IPS-20b (cell line): ENCODE measurements at regions not wholly inside any gene's neighbourhood (a gene's known extent, or its start where the extent isn't known, plus 50 kb on each side); places are given as distances from the start of the nearest gene placed in this dataset.

Source experiments
- H3K27ac ChIP-seq: one replicate; pipeline ENCODE4 v1.5.1; 2013; ENCODE audit warnings: low read length
- H3K27me3 ChIP-seq: 2 replicates; pipeline ENCODE4 v1.6.1; 2013; ENCODE audit warnings: mild to moderate bottlenecking, low read length, inconsistent platforms; ENCODE audit not compliant: insufficient read depth
- H3K36me3 ChIP-seq: 2 replicates; pipeline ENCODE4 v1.6.1; 2013; ENCODE audit warnings: low read depth, mild to moderate bottlenecking, inconsistent platforms, low read length, moderate library complexity; ENCODE audit not compliant: insufficient read depth
- H3K4me1 ChIP-seq: 2 replicates; pipeline ENCODE4 v1.6.1; 2013; ENCODE audit warnings: mild to moderate bottlenecking, control low read depth, inconsistent platforms, low read length, moderate library complexity; ENCODE audit not compliant: insufficient read depth
- H3K4me3 ChIP-seq: 2 replicates; pipeline ENCODE4 v1.5.1; 2013; ENCODE audit warnings: mild to moderate bottlenecking, low read length, inconsistent platforms
- H3K9ac ChIP-seq: 2 replicates; pipeline ENCODE4 v1.6.1; 2013; ENCODE audit warnings: low read depth, mild to moderate bottlenecking, inconsistent platforms, low read length, moderate library complexity
- H3K9me3 ChIP-seq: 2 replicates; pipeline ENCODE4 v1.6.1; 2013; ENCODE audit warnings: mild to moderate bottlenecking, low read depth, low read length, inconsistent platforms; ENCODE audit not compliant: insufficient read depth

DNA sequence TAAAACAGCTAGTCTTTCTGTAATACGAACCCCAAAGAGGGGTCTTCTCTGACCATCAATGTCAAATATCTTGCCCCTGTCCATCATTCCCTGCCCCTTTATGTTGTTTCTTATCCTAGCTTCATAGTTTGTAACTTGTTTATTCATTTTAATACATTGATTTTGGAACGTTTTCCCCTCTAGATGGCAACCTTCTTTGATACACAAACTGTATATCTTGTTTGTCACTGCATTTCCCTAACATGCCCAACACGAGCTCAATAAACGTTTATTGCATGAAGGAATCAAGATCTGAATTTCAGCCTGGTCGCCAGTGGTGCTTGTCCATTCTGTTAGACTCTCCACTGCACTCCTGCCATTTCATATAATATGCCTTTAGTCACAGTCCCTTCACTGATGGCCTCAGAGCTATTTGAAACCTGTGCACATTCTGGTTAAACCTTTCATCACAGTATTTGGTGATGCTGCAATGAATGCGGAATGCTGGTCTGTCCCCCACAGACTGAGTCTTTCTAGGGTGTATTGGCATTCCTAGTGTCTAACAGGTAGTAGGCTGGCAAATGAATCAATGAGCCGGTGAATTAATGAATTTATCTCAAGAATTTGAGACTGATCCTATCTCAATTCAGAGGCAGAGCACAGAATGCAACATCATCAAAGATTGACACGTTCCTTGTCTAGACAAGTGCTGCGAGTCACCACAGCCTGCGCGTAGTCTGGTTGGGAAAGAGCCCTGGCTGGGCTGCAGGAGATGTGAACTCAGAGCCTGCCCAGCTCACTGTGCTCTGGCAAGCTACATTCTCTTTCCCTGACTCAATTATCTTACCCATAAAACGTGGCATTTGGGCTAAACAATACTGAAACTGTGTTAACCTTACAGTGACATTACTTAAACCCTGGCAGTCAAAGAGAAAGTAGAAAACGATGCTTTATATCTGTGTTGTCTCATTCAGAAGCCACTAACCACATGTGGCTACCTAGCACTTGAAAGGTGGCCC lies 55.2 kb upstream of the FRMD4A start:
- no peaks in the 10 kb centered on the region for H3K9me3 ChIP-seq
- H3K27me3 ChIP-seq = no peaks in the 10 kb centered on the region
- H3K4me3 ChIP-seq = no peak overlapping the region
- no peak overlapping the region for H3K27ac ChIP-seq
- H3K9ac ChIP-seq = no peak overlapping the region
- no peaks in the 10 kb centered on the region for H3K36me3 ChIP-seq
- no peaks in the 10 kb centered on the region for H3K4me1 ChIP-seq

DNA sequence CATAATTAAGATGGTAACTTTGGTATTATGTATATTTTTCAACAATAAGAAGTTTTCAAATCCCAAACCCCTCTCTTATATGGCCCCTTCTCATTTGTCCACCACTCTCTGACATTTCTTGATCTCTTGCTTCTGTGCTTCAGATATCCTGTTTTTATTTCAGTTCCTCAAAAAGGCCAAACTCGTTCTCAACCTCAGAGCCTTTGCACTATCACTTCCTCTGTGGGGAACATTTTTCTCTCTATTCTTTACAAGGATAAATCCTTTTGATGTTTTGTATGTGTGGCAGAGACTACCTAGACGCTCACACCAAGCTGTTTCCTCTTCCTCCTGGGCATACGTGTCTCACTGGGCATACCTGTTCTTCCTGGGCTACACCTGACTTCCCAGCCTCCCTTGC lies 54.2 kb upstream of the FRMD4A start:
- H3K9me3 ChIP-seq = no peaks in the 10 kb centered on the region
- no peaks in the 10 kb centered on the region for H3K27me3 ChIP-seq

DNA sequence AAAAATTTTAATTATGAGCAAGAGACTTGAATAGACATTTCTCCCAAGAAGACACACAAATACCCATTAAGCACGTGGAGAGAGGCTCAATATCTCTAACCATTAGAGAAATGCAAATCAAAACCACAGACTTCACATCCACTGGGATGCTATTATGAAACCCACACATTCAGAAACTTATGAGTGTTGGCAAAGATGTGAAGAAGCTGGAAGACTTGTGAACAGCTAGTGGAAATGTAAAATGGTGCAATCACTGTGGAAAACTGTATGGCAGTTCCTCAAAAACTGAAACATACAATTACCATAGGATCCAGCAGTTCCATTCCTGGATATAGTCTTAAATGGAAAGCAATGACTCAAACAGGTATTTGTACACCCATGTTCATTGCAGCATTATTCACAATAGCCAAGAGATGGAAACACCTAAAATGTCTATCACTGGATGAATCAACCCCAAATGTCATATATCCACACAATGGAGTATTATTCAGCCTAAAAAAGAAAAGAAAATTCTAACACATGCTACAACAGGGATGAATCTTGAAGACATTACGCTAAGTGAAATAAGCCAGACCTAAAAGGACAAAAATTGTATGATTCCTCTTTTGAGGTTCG lies 53.5 kb upstream of the FRMD4A start:
- Histone ChIP-seq H3K27ac (no peak overlapping the region), H3K9ac (no peak overlapping the region), H3K4me1 (peaks cover 4% of the 10 kb centered on the region; the same call in 1 of the 2 replicates), H3K36me3 (no peaks in the 10 kb centered on the region), H3K27me3 (no peaks in the 10 kb centered on the region), H3K9me3 (no peaks in the 10 kb centered on the region), H3K4me3 (no peak overlapping the region)

More for the DNA sequence above, 54.2 kb upstream of the FRMD4A start:
- Histone ChIP-seq H3K36me3 (no peaks in the 10 kb centered on the region), H3K4me3 (no peak overlapping the region), H3K27ac (no peak overlapping the region), H3K9ac (no peak overlapping the region), H3K4me1 (no peaks in the 10 kb centered on the region)

DNA sequence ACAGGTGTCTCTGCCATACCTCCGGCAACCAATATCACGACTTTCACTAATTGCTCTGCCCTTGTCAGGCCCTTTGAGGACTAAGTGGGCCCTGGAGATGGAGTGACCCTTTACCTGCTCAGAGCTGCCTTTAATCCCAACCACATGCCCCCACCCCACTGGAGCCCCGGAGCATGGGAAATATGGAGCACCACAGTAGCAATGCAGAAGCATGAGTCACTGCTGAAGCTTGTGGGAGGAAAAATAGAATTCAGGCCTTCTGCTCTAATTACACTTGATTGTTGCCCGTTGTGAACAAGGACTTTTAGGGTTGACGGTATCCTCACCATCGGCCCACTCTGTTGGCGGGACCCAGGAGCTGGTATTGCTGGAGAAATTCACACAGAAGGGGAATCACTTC lies 52.5 kb upstream of the FRMD4A start:
- Histone ChIP-seq H3K27ac (no peak overlapping the region), H3K27me3 (no peaks in the 10 kb centered on the region), H3K9me3 (no peaks in the 10 kb centered on the region), H3K9ac (no peak overlapping the region), H3K4me1 (peaks cover 6% of the 10 kb centered on the region; the same call in 1 of the 2 replicates), H3K36me3 (no peaks in the 10 kb centered on the region), H3K4me3 (no peak overlapping the region)

DNA sequence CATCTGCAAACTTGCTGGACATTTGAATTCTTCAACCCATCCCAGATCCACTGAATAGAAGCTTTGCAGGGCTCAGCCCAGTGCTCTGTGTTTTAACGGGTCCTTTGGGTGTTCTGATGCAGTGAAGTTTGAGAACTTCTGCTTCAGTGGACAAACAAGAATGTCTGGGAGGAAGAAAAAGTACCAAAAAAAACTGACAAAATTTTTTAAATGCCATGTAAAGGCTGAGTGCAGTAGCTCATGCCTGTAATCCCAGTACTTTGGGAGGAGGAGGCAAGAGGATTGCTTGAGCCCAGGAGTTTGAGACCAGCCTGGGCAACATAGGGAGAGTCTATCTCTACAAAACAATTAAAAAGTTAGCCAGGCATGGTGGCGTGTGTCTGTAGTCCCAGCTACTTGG lies 51.8 kb upstream of the FRMD4A start:
- Histone ChIP-seq H3K4me1 (peaks cover 6% of the 10 kb centered on the region; the same call in 1 of the 2 replicates), H3K36me3 (no peaks in the 10 kb centered on the region), H3K4me3 (no peak overlapping the region), H3K27ac (no peak overlapping the region), H3K27me3 (no peaks in the 10 kb centered on the region), H3K9ac (no peak overlapping the region), H3K9me3 (no peaks in the 10 kb centered on the region)

DNA sequence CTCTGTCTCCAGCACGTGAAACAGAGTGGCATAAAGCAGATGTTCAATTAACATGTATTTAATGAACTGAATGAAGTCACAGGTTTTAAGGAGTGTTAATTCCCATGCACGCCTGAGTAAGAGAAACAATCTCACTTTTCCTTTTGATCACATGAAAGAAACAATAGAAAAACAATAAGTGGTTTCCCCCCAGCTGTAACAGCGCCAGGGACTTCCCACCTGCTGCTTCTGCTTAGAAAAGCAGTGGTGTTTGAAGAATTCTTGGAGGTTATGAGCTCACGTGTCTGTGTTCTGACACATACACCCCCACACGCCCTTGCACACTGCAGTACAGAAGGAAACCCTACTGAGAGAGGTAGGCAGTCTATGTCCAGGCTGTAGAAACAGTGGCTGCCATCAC lies 51.3 kb upstream of the FRMD4A start:
- Histone ChIP-seq H3K27ac (no peak overlapping the region), H3K4me3 (no peak overlapping the region), H3K9me3 (no peaks in the 10 kb centered on the region), H3K36me3 (no peaks in the 10 kb centered on the region), H3K9ac (no peak overlapping the region), H3K4me1 (peaks cover 6% of the 10 kb centered on the region; the same call in 1 of the 2 replicates), H3K27me3 (no peaks in the 10 kb centered on the region)

DNA sequence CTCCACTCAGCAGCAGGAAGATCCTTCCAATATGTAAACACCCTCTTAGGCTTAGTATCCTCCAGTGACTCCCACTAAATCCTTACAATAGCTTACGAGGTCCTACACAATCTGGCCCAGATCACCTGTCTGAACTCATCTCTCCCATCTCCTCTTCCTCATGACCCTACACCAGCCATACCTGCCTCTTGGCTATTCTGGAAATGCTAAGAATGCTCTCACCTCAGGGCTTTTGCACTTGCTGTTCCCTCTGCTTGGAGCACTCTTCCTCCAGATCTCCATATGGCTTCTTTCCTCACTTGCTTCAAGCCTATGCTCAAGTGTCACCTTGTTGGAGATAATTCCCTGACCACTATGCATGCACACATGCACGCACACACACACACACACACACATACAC lies 50.8 kb upstream of the FRMD4A start:
- H3K27ac ChIP-seq = no peak overlapping the region
- no peaks in the 10 kb centered on the region for H3K27me3 ChIP-seq
- no peak overlapping the region for H3K4me3 ChIP-seq
- H3K9me3 ChIP-seq = no peaks in the 10 kb centered on the region
- H3K36me3 ChIP-seq = no peaks in the 10 kb centered on the region
- H3K4me1 ChIP-seq = peaks cover 6% of the 10 kb centered on the region; the same call in 1 of the 2 replicates
- no peak overlapping the region for H3K9ac ChIP-seq

DNA sequence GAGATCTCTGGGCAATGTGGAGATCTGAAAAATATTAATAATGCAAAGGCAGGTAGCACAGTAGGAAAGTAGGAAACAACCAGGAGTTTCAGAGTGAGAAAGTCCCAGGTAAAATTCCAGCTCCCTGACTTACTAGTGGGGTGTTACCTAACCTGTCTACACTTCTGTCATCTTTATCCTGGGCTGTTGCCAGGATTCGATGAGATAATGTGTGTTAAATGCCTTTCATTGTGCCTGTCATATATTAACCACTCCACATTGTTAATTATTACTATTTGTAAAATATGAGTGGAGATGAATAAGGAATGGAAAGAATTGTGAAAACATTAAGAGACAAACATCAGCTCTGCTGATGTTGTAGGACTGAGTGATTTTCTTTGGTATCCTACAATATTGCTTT lies 50.0 kb upstream of the FRMD4A start:
- H3K4me3 ChIP-seq = no peak overlapping the region
- no peaks in the 10 kb centered on the region for H3K27me3 ChIP-seq
- no peaks in the 10 kb centered on the region for H3K9me3 ChIP-seq
- peaks cover 6% of the 10 kb centered on the region; the same call in 1 of the 2 replicates for H3K4me1 ChIP-seq
- no peak overlapping the region for H3K9ac ChIP-seq
- H3K27ac ChIP-seq = no peak overlapping the region
- no peaks in the 10 kb centered on the region for H3K36me3 ChIP-seq
